ENCODE measurements at regions not wholly inside any gene's neighbourhood (a gene's known extent, or its start where the extent isn't known, plus 50 kb on each side); places are given as distances from the start of the nearest gene placed in this dataset.

DNA sequence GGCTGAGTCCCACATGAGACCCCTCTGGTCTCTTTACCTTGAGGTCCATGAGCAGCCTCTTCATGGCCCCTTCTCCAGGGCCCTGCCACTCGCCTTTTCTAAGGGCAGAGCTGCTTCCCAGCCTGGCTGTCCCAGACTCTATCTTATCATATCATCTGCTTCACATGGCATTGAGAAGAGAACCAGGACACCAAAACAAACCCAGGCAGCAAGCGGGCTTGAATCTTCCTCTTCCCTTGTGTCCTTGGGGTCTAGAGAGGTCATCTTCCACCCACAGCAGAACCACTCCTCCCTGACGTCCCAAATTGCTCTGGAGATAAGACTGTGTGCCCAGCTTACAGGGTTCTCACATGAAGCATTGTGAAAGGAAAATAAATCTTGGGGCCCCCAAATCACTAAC lies 261.3 kb upstream of the AUTS2 start:
- Histone ChIP-seq H3K9me3 (ENCODE audit: control insufficient read depth, insufficient read depth, low read length) (peaks cover 17% of the 10 kb centered on the region; the same call in 1 of the 2 replicates), H3K56ac (ENCODE audit: extremely low read depth, insufficient read depth, low read length) (no peak overlapping the region), H3K4me3 (ENCODE audit: insufficient read depth, low read depth, low read length) (no peak overlapping the region), H3K14ac (replicated peaks; ENCODE audit: low read depth, low read length) (no peak overlapping the region), H3K36me3 (ENCODE audit: control insufficient read depth, insufficient read depth, low read length) (no peaks in the 10 kb centered on the region), H3K9me1 (ENCODE audit: insufficient read depth, low read length) (no peaks in the 10 kb centered on the region), H4K20me1 (ENCODE audit: insufficient read depth, low read length) (no peaks in the 10 kb centered on the region), H2AFZ (replicated peaks; ENCODE audit: low read length, poor library complexity) (no peak overlapping the region), H3K18ac (ENCODE audit: low read depth, low read length) (no peak overlapping the region), H3K27me3 (ENCODE audit: control insufficient read depth, insufficient read depth, low read length) (no peaks in the 10 kb centered on the region), H3K79me1 (ENCODE audit: low read depth in 1 of 2, low read length in 2 of 2) (no peaks in the 10 kb centered on the region), H2BK5ac (ENCODE audit: low read depth, low read length, poor library complexity, severe bottlenecking) (no peak overlapping the region), H2AK5ac (ENCODE audit: low read depth, low read length) (no peak overlapping the region), H2BK20ac (ENCODE audit: low read depth, low read length) (no peak overlapping the region), H3K4me1 (ENCODE audit: control insufficient read depth, insufficient read depth, low read length) (no peaks in the 10 kb centered on the region), H4K5ac (ENCODE audit: low read depth, low read length) (no peak overlapping the region), H3K4me2 (ENCODE audit: low read depth, low read length) (no peak overlapping the region), H2AK9ac (replicated peaks; ENCODE audit: low read depth, low read length, poor library complexity) (no peak overlapping the region), H3K4ac (ENCODE audit: low read depth, low read length) (no peak overlapping the region), H2BK120ac (ENCODE audit: low read depth, low read length) (no peak overlapping the region), H3K27ac (ENCODE audit: insufficient read depth, low read length) (no peak overlapping the region), H4K8ac (ENCODE audit: low read depth in 2 of 2, low read length in 2 of 2) (no peak overlapping the region), H2BK15ac (ENCODE audit: low read depth, low read length) (no peak overlapping the region), H3K9ac (ENCODE audit: low read depth, low read length) (no peak overlapping the region), H4K91ac (ENCODE audit: insufficient read depth, low read depth, low read length) (no peak overlapping the region), H3K23ac (ENCODE audit: low read depth, low read length) (no peak overlapping the region)
- CTCF ChIA-PET: no interaction called here
- in situ Hi-C loops (cut with MboI; ENCODE audit: low sequenced_read_pairs) (no loop called here), intact Hi-C loops (cut with micrococcal nuclease) (loop anchor here (10.0 kb wide), 1 partner anchor 62 kb away; no protein-coding TSS in a partner anchor), dilution Hi-C loops (cut with HindIII; ENCODE audit: low sequenced_read_pairs, unreplicated experiment) (no loop called here)
- POLR2A ChIA-PET (ENCODE audit: unreplicated experiment): no interaction called here
- DNase-seq (no peak), ATAC-seq (ENCODE audit: low read depth) (no peak)
- TF ChIP-seq RAD21 (IDR thresholded peaks at IDR 0.05; ENCODE audit: low read length): no peak
- TF ChIP-seq USF2 (IDR thresholded peaks at IDR 0.05; ENCODE audit: low read depth, low read length): no peak
- no peak for TF ChIP-seq BHLHE40 (IDR thresholded peaks at IDR 0.05; ENCODE audit: low read depth, low read length)
- no peak for TF ChIP-seq MAZ (IDR thresholded peaks at IDR 0.05; ENCODE audit: borderline replicate concordance, low read depth, low read length)
- TF ChIP-seq CHD1 (IDR thresholded peaks at IDR 0.05; ENCODE audit: low read depth, low read length): no peak
- no peak for TF ChIP-seq POLR2A (IDR thresholded peaks at IDR 0.05; ENCODE audit: low read depth, low read length)
- TF ChIP-seq FOS (IDR thresholded peaks at IDR 0.05; ENCODE audit: low read depth, low read length): no peak
- no peak for TF ChIP-seq RCOR1 (IDR thresholded peaks at IDR 0.05; ENCODE audit: insufficient replicate concordance, low read length)
- TF ChIP-seq, protein P1, sequence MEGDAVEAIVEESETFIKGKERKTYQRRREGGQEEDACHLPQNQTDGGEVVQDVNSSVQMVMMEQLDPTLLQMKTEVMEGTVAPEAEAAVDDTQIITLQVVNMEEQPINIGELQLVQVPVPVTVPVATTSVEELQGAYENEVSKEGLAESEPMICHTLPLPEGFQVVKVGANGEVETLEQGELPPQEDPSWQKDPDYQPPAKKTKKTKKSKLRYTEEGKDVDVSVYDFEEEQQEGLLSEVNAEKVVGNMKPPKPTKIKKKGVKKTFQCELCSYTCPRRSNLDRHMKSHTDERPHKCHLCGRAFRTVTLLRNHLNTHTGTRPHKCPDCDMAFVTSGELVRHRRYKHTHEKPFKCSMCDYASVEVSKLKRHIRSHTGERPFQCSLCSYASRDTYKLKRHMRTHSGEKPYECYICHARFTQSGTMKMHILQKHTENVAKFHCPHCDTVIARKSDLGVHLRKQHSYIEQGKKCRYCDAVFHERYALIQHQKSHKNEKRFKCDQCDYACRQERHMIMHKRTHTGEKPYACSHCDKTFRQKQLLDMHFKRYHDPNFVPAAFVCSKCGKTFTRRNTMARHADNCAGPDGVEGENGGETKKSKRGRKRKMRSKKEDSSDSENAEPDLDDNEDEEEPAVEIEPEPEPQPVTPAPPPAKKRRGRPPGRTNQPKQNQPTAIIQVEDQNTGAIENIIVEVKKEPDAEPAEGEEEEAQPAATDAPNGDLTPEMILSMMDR (conservative IDR thresholded peaks at IDR 0.05; ENCODE audit: low read depth, low read length): no peak
- no peak for TF ChIP-seq CEBPB (IDR thresholded peaks at IDR 0.05; ENCODE audit: low read depth, low read length)
- no CpG with 5 or more reads among the region's 3 CpGs for WGBS, 2 experiments (ENCODE audit: extremely low coverage in 2 of 2, insufficient read length in 1 of 2)
- BruUV-seq (replicated peaks): no TSS peak

Measured in IMR-90 (cell line).